ENCODE measurements at regions not wholly inside any gene's neighbourhood (a gene's known extent, or its start where the extent isn't known, plus 50 kb on each side); places are given as distances from the start of the nearest gene placed in this dataset.

DNA sequence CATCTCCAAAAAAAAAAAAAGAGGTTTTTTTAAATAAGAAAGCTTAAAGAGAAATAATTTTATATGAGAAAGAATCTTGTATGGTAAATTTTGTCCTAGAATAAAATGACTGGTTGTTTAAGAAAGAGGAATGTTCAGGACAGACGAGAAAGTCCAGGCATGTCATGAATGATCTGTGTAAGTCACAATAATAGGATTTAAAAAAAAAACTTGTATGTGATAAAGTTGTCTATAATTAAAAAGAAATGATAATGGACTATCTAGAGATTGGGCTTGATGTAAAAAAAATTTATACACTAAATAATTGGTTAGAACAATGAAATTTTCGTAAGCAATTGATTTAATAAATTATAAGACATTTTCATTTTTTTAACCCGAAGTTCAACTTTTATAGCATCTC lies 71.7 kb upstream of the ABCA12 start (continued):
- TF ChIP-seq, protein P1, sequence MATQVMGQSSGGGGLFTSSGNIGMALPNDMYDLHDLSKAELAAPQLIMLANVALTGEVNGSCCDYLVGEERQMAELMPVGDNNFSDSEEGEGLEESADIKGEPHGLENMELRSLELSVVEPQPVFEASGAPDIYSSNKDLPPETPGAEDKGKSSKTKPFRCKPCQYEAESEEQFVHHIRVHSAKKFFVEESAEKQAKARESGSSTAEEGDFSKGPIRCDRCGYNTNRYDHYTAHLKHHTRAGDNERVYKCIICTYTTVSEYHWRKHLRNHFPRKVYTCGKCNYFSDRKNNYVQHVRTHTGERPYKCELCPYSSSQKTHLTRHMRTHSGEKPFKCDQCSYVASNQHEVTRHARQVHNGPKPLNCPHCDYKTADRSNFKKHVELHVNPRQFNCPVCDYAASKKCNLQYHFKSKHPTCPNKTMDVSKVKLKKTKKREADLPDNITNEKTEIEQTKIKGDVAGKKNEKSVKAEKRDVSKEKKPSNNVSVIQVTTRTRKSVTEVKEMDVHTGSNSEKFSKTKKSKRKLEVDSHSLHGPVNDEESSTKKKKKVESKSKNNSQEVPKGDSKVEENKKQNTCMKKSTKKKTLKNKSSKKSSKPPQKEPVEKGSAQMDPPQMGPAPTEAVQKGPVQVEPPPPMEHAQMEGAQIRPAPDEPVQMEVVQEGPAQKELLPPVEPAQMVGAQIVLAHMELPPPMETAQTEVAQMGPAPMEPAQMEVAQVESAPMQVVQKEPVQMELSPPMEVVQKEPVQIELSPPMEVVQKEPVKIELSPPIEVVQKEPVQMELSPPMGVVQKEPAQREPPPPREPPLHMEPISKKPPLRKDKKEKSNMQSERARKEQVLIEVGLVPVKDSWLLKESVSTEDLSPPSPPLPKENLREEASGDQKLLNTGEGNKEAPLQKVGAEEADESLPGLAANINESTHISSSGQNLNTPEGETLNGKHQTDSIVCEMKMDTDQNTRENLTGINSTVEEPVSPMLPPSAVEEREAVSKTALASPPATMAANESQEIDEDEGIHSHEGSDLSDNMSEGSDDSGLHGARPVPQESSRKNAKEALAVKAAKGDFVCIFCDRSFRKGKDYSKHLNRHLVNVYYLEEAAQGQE (IDR thresholded peaks at IDR 0.05; ENCODE audit: unreplicated experiment) = no peak
- TF ChIP-seq NANOG (IDR thresholded peaks at IDR 0.05; ENCODE audit: borderline replicate concordance) = no peak
- TF ChIP-seq JUNB (IDR thresholded peaks at IDR 0.05; ENCODE audit: unreplicated experiment) = no peak
- no peak for TF ChIP-seq ZNF331 (CRISPR knock-in tag; IDR thresholded peaks at IDR 0.05; ENCODE audit: low read depth)
- TF ChIP-seq STAT1 (IDR thresholded peaks at IDR 0.05; ENCODE audit: unreplicated experiment) = no peak
- TF ChIP-seq, protein P2, sequence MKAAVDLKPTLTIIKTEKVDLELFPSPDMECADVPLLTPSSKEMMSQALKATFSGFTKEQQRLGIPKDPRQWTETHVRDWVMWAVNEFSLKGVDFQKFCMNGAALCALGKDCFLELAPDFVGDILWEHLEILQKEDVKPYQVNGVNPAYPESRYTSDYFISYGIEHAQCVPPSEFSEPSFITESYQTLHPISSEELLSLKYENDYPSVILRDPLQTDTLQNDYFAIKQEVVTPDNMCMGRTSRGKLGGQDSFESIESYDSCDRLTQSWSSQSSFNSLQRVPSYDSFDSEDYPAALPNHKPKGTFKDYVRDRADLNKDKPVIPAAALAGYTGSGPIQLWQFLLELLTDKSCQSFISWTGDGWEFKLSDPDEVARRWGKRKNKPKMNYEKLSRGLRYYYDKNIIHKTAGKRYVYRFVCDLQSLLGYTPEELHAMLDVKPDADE (IDR thresholded peaks at IDR 0.05) = no peak
- no peak for TF ChIP-seq ZNF114 (CRISPR knock-in tag; IDR thresholded peaks at IDR 0.05)
- no peak for TF ChIP-seq EZH2 (IDR thresholded peaks at IDR 0.05; ENCODE audit: low read depth, unreplicated experiment)
- TF ChIP-seq CREB1 (CRISPR knock-in tag; IDR thresholded peaks at IDR 0.05; ENCODE audit: low read depth) = no peak

DNA sequence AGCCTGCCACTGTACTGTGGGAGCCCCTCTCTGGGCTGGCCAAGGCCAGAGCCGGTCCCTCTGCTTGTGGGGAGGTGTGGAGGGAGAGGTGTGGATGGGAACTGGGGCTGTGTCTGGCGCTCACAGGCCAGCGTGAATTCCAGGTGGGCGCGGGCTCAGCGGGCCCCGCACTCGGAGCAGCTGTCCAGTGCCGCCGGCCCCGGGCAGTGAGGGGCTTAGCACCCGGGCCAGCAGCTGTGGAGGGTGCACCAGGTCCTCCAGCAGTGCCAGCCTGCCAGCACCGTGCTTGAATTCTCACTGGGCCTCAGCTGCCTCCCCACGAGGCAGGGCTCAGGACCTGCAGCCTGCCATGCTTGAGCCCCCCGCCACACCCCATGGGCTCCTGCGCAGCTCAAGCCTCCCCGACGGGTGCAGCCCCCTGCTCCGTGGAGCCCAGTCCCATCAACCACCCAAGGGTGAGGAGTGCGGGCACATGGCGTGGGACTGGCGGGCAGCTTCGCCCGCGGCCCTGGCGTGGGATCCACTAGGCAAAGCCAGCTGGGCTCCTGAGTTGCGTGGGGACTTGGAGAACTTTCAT lies 69.5 kb upstream of the ABCA12 start:
- H3F3A ChIP-seq (replicated peaks; ENCODE audit: low read depth) = no peaks in the 10 kb centered on the region
- DNase-seq (ENCODE audit: low spot score) (no peak), ATAC-seq (no peak)
- peaks cover 64% of the 10 kb centered on the region for H3K9me3 Mint-ChIP-seq
- H3K36me3 ChIP-seq (ENCODE audit: insufficient read depth) = peaks cover 24% of the 10 kb centered on the region
- no peak for TF ChIP-seq JUNB (IDR thresholded peaks at IDR 0.05; ENCODE audit: unreplicated experiment)
- no peak for TF ChIP-seq EZH2 (IDR thresholded peaks at IDR 0.05; ENCODE audit: low read depth, unreplicated experiment)
- TF ChIP-seq CREB1 (CRISPR knock-in tag; IDR thresholded peaks at IDR 0.05; ENCODE audit: low read depth) = no peak
- no peaks in the 10 kb centered on the region for H3K9me2 ChIP-seq (ENCODE audit: insufficient read depth)
- H3K4me3 Mint-ChIP-seq = no peak overlapping the region
- no peak overlapping the region for H3K27ac Mint-ChIP-seq
- no peak overlapping the region for H2AFZ ChIP-seq
- H3K36me3 Mint-ChIP-seq (ENCODE audit: low read depth) = peaks cover 25% of the 10 kb centered on the region
- H3K4me3 ChIP-seq = no peak overlapping the region
- H3K79me2 ChIP-seq (replicated peaks; ENCODE audit: insufficient read depth) = no peaks in the 10 kb centered on the region
- no peaks in the 10 kb centered on the region for H4K20me1 ChIP-seq (replicated peaks; ENCODE audit: insufficient read depth)
- H3K27ac ChIP-seq (ENCODE audit: low read depth) = no peak overlapping the region
- H3K4me1 Mint-ChIP-seq = no peaks in the 10 kb centered on the region
- H3K27me3 Mint-ChIP-seq (ENCODE audit: insufficient read depth, low read depth, poor library complexity) = peaks cover 1% of the 10 kb centered on the region
- H3K27me3 ChIP-seq (ENCODE audit: insufficient read depth) = peaks cover 7% of the 10 kb centered on the region
- H3K4me2 ChIP-seq = no peak overlapping the region
- no peaks in the 10 kb centered on the region for H3K4me1 ChIP-seq (ENCODE audit: insufficient read depth)

DNA sequence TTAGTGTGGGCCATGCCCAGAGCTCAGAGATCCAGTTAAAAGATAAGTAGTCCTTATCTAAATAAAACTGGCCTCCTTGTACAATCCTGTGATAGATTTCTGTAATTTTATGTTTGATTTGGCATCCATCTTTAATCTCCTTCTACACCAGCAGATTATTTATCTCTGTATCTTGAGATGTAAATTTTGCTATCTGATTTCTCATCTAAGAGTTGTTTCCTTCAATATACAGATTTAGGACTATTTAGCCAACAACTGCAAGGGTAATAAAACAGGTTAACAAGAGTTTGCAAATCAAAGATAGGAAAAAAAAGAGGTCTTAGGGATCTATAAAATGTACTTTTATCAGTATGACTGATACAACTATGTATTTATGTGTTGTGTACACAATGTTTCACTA lies 68.6 kb upstream of the ABCA12 start:
- H3K4me3 ChIP-seq = no peak overlapping the region
- H3K9me3 Mint-ChIP-seq = peaks cover 56% of the 10 kb centered on the region
- no peak overlapping the region for H3K4me3 Mint-ChIP-seq
- DNase-seq (ENCODE audit: low spot score) = no peak
- peaks cover 24% of the 10 kb centered on the region for H3K36me3 Mint-ChIP-seq (ENCODE audit: low read depth)
- no peak overlapping the region for H3K27ac ChIP-seq (ENCODE audit: low read depth)
- H3K27me3 ChIP-seq (ENCODE audit: insufficient read depth) = no peaks in the 10 kb centered on the region
- peaks cover 24% of the 10 kb centered on the region for H3K36me3 ChIP-seq (ENCODE audit: insufficient read depth)
- TF ChIP-seq POLR2AphosphoS5 (IDR thresholded peaks at IDR 0.05; ENCODE audit: low read depth) = no peak
- no peak for TF ChIP-seq JUNB (IDR thresholded peaks at IDR 0.05; ENCODE audit: unreplicated experiment)
- no peak for TF ChIP-seq EZH2 (IDR thresholded peaks at IDR 0.05; ENCODE audit: low read depth, unreplicated experiment)
- TF ChIP-seq EZH2phosphoT487 (IDR thresholded peaks at IDR 0.05; ENCODE audit: unreplicated experiment) = no peak
- no peak for ATAC-seq
- no peak overlapping the region for H2AFZ ChIP-seq
- no peaks in the 10 kb centered on the region for H3K4me1 ChIP-seq (ENCODE audit: insufficient read depth)
- H3K9me2 ChIP-seq (ENCODE audit: insufficient read depth) = no peaks in the 10 kb centered on the region
- H4K20me1 ChIP-seq (replicated peaks; ENCODE audit: insufficient read depth) = no peaks in the 10 kb centered on the region
- H3K27ac Mint-ChIP-seq = no peak overlapping the region
- no peaks in the 10 kb centered on the region for H3K79me2 ChIP-seq (replicated peaks; ENCODE audit: insufficient read depth)
- peaks cover 1% of the 10 kb centered on the region for H3K27me3 Mint-ChIP-seq (ENCODE audit: insufficient read depth, low read depth, poor library complexity)
- no peaks in the 10 kb centered on the region for H3F3A ChIP-seq (replicated peaks; ENCODE audit: low read depth)
- H3K4me1 Mint-ChIP-seq = no peaks in the 10 kb centered on the region
- H3K4me2 ChIP-seq = no peak overlapping the region

Data from GM23338 (cell line).